DMS79 (cell line): ENCODE measurements at regions not wholly inside any gene's neighbourhood (a gene's known extent, or its start where the extent isn't known, plus 50 kb on each side); places are given as distances from the start of the nearest gene placed in this dataset.
"Not testable (repeated sequence)": the region's sequence is repeated elsewhere in the genome, so short reads cannot be mapped to it uniquely, and the experiment has no call there.

Experiments used
- DNase-seq: peaks from one replicate; lab custom pipeline; 2025; lab: John Stamatoyannopoulos, UW

DNA sequence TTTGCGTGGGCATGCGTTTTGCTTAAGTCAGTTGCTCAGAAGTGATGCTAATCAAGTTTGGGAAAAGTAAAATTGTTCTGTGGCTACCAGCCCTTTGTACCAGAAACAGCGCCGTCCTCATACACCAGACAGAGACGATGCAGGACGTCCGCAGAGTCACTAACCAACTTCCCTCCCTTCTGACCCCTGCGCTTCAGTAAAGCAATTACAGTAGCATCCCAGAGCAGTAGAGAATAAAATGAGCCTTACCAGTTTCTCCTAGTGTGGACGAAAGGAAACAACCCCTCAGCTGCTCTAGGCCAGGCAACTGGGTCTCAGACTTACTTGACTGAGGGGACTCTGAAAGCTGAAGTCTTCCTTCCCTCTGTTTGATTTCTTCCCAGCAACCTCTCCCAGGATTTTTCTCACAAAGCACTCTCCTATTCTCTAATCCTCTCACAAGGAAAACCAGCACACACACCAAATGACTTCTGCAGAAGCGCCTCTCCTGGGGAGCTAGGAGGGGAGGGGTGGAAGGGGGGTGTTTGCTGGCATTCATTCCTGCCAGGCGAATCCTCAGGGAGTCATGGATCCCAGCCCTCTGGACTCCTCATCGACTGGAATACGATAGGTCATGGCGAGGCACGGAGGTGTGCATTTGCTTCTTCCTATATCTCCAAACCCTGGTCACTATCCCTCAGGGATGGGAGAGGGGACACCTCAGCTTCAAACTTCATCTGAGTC, 56.0 kb upstream of the MID1 start:
- no peak for DNase-seq

- no peak for DNase-seq
These were observed 57.1 kb upstream of the MID1 start for GRCh38 chrX:10677490-10677889.

GRCh38 chrX:10679387-10679786, 59.0 kb upstream of the MID1 start:
- no peak for DNase-seq

GRCh38 chrX:10681167-10681566, 60.8 kb upstream of the MID1 start:
- no peak for DNase-seq

DNA sequence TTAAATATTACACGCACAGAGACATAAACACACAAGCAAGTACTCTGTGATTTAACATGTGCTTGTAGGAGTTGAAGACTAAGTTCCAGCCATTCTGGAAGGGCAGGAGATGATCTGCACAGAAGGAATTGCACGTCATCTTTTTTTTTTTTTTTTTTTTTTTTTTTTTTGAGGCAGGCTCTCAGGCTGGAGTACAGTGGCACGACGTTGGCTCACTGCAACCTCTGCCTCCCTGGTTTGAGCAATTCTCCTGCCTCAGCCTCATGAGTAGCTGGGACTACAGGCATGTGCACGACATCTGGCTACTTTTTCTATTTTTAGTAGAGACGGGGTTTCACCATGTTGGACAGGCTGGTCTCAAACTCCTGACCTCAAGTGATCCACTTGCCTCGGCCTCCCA, 63.2 kb upstream of the MID1 start:
- DNase-seq = not testable (repeated sequence)

DNA sequence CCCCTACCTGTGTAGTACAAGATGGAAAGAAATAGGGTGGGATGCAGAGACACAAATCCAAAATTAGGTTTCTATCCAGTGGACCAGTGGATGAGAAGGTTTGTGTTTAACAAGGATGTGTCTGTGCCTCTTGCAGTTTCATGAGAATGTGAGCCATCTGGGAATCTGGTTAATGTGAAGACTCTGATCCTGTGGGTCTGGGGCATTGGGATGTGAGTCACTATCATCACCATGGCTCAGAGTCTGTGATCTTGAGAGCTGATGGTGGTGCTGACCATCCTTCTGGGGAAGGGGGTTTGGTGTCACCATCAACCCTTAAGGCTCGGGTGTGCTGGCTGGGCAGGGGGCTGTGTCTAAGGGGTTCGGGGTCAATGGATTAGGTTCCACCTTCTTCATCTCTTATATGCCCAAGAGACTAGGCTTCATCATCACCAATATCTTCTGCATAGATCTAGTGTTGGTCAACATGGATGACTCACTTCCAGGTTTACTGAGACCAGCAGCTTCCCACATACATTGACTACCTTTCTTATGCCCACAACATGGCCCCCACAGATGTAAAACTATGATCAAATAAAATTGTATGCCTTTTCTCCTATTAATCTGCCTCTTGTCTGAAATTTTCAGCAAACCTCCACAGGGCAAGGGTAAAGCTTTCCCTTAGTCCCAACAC, 65.7 kb upstream of the MID1 start:
- DNase-seq = no peak

GRCh38 chrX:10691751-10692150, 71.4 kb upstream of the MID1 start:
- not testable (repeated sequence) for DNase-seq

GRCh38 chrX:10697616-10698317, 77.4 kb upstream of the MID1 start:
- no peak for DNase-seq

DNA sequence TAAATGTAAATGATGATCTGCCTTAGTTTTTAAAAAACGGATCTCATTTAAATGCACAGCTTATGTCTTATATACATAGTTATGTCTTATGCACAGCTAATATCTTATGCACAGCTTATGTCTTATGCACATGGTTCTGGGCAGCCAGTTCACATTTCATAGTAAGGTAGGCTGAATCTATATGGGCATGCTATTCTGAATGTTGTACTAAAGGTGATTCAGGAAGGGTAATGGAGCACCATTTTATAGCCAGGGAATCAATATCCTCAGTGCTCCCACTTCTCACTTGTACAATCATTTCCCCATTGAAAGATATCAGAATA, 77.9 kb upstream of the MID1 start:
- DNase-seq = no peak

DNA sequence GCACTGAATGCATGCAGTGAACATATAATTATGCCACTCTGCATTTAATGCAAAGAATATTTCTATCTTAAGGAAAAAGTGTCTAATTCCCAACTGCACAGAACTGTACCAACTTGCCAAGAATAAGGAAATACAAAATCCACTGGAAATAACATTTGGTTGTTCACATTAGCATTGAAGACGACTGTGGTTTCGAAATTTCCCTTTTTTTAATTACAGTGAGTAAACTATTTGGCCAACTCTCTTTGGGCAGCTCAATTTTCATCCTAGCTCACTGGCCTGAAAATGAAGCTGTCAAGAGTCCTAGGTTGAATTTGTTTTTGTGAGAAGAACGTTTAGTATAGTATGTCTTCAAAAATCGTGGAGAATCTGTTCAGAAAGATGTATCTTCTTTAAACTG, 81.6 kb upstream of the MID1 start:
- no peak for DNase-seq

GRCh38 chrX:10706342-10706741, 86.0 kb upstream of the MID1 start:
- DNase-seq = not testable (repeated sequence)

DNA sequence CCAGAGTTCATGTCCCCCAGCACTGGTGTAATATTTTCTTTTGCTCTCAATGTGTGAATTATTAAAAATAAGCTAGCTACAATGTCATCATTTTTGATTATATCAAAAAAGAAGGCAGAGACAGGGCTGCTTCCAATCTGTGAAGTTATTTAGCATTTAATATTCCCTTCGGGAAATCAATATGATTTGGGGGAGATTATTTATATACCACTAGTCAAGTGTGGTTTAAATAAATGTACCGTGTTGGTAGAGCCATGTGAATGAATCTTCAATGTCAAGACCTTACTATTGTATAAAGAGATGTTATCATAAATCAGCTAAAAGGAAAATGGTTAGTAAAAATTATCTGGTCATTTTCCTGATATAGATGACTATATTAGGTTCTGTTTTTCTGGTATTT, 87.4 kb upstream of the MID1 start:
- no peak for DNase-seq

GRCh38 chrX:10709276-10709675, 88.9 kb upstream of the MID1 start:
- no peak for DNase-seq

DNA sequence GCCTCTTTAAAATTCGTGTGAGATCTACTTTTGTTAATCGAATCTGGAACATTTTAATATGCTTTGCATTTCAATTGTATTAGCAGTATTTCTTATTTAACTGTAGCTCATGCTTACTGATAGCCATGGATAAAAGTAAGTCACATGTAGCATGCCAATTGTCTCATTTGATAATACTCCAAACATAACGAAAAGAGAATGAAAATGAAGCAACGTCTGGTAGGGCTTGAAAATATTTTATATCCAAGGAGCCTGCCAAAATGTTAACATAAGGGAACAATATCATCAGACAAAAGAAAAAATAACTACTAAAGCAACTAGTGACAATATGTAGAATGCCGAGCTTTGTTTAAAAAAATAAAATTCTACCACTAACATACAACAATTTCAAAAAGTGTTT, 94.1 kb upstream of the MID1 start:
- DNase-seq = no peak

GRCh38 chrX:10722851-10723250, 102.5 kb upstream of the MID1 start:
- no peak for DNase-seq

DNA sequence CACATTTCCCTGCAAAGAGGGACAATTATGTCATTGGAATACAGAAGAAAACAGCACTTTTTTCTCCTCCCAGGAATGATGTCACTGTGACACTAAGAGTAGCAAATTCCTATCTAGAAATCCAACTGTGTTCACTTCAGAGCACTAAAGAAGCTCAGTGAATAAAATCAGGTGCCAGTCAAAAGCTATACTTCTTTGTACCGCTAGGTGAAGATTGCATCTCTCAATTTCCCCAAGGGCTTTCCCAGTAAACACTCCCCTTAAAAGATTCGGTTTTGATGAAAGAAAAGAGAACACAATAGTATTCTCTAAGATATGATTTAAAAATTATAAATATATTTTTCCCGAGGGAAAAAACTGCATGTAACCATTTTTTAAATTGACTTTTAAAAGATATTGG, 104.7 kb upstream of the MID1 start:
- no peak for DNase-seq

DNA sequence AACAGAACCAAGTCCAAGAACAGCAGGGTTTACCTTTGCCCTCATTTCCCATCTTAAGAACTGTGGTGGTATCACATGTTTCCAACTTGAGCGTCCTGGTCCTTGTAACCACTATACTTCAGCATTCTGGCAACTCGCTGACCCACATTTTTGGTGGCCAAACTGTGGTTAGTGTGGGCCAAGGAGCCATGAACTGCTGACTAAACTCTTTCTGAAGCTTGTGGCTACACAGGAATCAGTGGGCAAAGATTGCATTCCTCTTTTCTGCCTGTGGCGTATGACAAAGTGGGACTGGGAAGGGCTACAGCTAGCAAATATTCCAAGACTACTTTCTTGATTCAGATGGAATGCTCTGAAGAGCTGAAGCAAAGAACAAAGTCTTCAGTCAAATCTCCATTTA, 106.3 kb upstream of the MID1 start:
- no peak for DNase-seq

GRCh38 chrX:10728806-10729389, 108.5 kb upstream of the MID1 start:
- DNase-seq = no peak

DNA sequence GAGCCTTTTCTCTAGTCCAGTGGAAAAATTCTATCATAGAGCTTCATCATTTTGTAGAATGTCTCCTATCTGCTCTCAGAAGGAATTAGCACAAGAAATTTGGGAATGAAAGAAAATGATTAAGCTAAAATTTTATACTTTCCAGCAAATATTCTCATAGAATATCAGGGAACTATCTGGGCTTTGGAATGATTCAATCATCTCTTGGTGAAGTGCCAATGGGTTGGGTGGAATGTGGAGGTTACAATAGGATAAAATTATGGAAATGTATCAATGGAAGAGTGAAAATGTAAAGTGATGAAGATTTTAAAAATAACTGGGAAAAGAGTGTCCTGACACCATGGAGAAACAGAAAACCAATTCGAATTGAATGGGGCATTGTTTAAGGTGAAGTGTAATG, 119.0 kb upstream of the MID1 start:
- DNase-seq = no peak

DNA sequence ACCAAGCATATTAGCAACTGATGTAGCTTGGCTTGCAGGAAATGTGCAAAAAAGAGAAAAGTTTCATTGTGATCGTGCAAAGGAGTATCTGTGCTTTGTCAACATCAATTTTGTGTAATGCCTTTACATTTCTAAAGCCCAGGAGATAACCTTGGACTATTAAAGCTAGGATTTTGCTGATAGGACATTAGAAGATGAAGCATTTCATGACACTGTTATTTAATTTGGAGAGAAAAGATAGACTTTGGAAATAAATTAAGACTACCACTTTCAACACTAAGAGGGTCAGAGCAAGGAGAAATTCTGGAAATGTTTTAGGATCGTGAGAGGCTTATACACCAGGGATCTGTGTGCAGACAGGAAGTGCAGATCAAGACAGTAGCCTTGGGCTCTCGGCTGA, 120.6 kb upstream of the MID1 start:
- no peak for DNase-seq

DNA sequence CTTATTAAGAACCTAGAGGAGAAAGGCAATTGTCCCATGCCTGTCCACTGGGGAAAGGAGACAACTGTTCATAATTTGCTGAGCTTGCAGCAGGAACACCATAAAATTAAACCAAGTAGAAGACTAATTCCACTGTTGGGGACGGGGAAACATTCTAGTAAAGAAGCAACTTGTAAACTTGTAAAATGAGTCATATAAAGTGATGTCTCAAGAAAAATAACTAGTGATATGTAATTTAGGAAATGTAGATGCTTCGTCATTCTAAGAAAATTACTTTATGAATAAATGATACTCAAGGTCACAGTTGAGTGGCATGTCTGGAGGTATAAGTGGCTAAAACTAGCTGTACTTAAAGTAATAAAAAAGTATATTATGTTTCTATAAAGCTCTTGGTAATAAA, 121.2 kb upstream of the MID1 start:
- DNase-seq = no peak

- no peak for DNase-seq
These were observed 123.1 kb upstream of the MID1 start for GRCh38 chrX:10743476-10743875.

DNA sequence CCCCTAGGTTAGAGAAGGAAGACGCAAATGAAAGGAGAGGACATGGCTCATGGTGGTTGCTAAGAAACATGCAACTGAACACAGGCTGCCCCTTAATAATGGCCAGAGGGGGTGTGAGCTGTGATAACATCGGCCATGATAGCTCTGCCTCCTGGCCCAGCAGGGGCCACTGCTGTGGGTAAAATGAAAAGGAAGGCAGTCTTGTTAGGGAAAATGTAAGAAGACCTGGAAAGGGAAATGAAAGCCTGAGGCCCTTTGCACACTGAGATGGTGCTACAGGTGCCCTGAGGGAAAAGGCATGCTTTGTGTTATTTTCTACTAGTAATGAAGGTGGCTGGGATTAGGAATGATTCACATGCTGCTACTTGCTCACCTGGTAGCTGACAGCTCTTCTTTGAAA, 123.6 kb upstream of the MID1 start:
- DNase-seq = no peak
